ENCODE measurements at regions not wholly inside any gene's neighbourhood (a gene's known extent, or its start where the extent isn't known, plus 50 kb on each side); places are given as distances from the start of the nearest gene placed in this dataset.
A peak's percentile ranks its signal among the peaks of the same experiment; 100 is the strongest.

DNA sequence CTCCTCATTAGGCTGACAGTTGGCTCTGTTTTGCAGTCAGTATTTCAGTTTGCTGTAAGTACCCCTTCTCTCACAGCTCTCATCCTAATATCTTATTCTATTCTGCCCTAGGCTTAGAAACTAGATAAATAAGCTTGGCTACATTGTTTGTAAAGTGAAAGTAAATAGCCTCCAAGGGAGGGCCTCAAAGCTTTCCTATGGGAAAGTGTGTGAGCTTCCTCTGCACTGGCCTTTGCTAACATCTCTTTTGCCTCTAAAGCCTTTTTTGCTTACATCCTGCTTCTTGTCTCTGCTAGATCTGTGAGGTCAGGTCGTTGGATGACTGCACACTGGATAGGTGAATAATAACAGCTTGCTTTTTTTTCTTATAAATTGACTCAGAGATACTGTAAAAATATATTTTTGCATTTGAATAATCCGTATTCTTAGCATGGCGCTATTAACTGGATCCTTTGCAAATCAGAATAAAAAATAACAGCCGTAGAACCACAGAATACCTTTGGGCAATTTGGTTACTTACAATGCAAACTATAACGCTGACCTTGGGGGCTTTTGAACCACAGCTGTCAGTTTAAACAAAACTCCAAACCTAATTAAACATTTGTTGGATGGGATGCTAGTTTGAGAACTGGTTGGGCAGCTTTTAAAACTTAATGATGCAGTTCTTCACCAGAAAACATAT lies 55.1 kb downstream of the TTC6 start:
- no peak overlapping the region for H3K4me3 Mint-ChIP-seq (ENCODE audit: unreplicated experiment)
- CTCF ChIA-PET = interaction anchor here (0.6 kb wide), 1 partner anchor 59 kb away, joined by 3 read pairs; no protein-coding TSS in a partner anchor
- H3K36me3 Mint-ChIP-seq (ENCODE audit: insufficient read depth, unreplicated experiment) = no peaks in the 10 kb centered on the region
- intact Hi-C loops (cut with micrococcal nuclease) = no loop called here
- no TSS peak for BruUV-seq (replicated peaks)
- H3K9me3 Mint-ChIP-seq (ENCODE audit: unreplicated experiment) = no peaks in the 10 kb centered on the region
- TF ChIP-seq, protein P1, sequence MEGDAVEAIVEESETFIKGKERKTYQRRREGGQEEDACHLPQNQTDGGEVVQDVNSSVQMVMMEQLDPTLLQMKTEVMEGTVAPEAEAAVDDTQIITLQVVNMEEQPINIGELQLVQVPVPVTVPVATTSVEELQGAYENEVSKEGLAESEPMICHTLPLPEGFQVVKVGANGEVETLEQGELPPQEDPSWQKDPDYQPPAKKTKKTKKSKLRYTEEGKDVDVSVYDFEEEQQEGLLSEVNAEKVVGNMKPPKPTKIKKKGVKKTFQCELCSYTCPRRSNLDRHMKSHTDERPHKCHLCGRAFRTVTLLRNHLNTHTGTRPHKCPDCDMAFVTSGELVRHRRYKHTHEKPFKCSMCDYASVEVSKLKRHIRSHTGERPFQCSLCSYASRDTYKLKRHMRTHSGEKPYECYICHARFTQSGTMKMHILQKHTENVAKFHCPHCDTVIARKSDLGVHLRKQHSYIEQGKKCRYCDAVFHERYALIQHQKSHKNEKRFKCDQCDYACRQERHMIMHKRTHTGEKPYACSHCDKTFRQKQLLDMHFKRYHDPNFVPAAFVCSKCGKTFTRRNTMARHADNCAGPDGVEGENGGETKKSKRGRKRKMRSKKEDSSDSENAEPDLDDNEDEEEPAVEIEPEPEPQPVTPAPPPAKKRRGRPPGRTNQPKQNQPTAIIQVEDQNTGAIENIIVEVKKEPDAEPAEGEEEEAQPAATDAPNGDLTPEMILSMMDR (IDR thresholded peaks at IDR 0.05; ENCODE audit: unreplicated experiment) = no peak
- POLR2A ChIA-PET = no interaction called here
- no peak for DNase-seq (ENCODE audit: unreplicated experiment)
- no peak overlapping the region for H3K27ac Mint-ChIP-seq (ENCODE audit: low read depth, unreplicated experiment)
- no peaks in the 10 kb centered on the region for H3K27me3 Mint-ChIP-seq (ENCODE audit: insufficient read depth, unreplicated experiment)
- H3K4me1 Mint-ChIP-seq (ENCODE audit: insufficient read depth, unreplicated experiment) = peaks cover 8% of the 10 kb centered on the region

DNA sequence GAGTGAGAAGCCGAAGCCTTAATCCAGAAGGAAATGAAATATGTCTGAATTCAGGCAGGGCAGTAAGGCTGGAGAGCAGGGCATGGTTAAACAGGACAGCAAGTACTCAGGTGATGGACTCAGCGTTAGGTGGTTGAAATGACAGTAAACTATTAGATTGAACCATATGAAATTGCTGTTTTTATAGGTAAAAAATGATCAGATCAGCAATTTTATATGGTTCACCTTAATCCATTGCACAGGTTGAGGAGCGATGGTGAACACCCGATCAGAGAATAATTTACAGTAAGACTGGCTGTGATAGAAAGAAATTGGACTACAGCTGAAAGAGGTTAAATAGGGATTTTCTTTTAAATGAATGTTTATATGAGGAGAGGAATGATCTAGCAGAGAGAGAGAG lies 56.6 kb downstream of the TTC6 start:
- TF ChIP-seq, protein P1 (IDR thresholded peaks at IDR 0.05; ENCODE audit: unreplicated experiment) = no peak
- Mint-ChIP-seq H3K27ac (ENCODE audit: low read depth, unreplicated experiment) (no peak overlapping the region), H3K4me1 (ENCODE audit: insufficient read depth, unreplicated experiment) (peaks cover 10% of the 10 kb centered on the region), H3K4me3 (ENCODE audit: unreplicated experiment) (no peak overlapping the region), H3K27me3 (ENCODE audit: insufficient read depth, unreplicated experiment) (no peaks in the 10 kb centered on the region), H3K36me3 (ENCODE audit: insufficient read depth, unreplicated experiment) (no peaks in the 10 kb centered on the region), H3K9me3 (ENCODE audit: unreplicated experiment) (no peaks in the 10 kb centered on the region)
- ChIA-PET CTCF (no interaction called here), POLR2A (no interaction called here)
- DNase-seq (ENCODE audit: unreplicated experiment) = no peak
- intact Hi-C loops (cut with micrococcal nuclease) = no loop called here
- no TSS peak for BruUV-seq (replicated peaks)

DNA sequence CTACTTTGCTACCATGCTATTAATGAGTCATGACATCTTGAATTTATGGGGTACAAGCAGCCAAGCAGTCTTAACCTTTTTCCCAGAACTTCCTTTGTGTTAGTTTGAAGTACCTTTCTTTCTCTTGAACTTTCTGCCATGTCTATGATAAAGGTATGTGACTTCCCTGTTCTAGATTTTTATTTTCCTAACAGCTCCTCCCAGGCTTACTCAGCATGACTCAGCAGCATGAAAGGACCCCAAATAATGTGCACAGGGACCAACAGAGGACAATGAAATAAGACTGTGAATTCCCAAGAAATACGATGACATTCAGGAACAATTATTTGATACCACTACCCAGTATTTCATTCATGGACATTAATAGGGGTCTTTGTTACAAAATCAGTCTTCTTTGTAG lies 60.0 kb downstream of the TTC6 start:
- Mint-ChIP-seq H3K27me3 (ENCODE audit: insufficient read depth, unreplicated experiment) (no peaks in the 10 kb centered on the region), H3K4me1 (ENCODE audit: insufficient read depth, unreplicated experiment) (peaks cover 16% of the 10 kb centered on the region), H3K9me3 (ENCODE audit: unreplicated experiment) (no peaks in the 10 kb centered on the region), H3K36me3 (ENCODE audit: insufficient read depth, unreplicated experiment) (no peaks in the 10 kb centered on the region), H3K27ac (ENCODE audit: low read depth, unreplicated experiment) (peak overlapping the region; percentile 59), H3K4me3 (ENCODE audit: unreplicated experiment) (no peak overlapping the region)
- BruUV-seq (replicated peaks) = no TSS peak
- peak; percentile 21 for DNase-seq (ENCODE audit: unreplicated experiment)
- intact Hi-C loops (cut with micrococcal nuclease) = no loop called here
- TF ChIP-seq, protein P1 (IDR thresholded peaks at IDR 0.05; ENCODE audit: unreplicated experiment) = no peak
- POLR2A ChIA-PET = interaction anchor here (0.6 to 0.7 kb wide), 2 partner anchors 18 to 284 kb away, joined by 3 to 5 read pairs; no protein-coding TSS in a partner anchor
- CTCF ChIA-PET = interaction anchor here (0.7 to 1.5 kb wide), 2 partner anchors 12 to 109 kb away, joined by 3 read pairs; no protein-coding TSS in a partner anchor

DNA sequence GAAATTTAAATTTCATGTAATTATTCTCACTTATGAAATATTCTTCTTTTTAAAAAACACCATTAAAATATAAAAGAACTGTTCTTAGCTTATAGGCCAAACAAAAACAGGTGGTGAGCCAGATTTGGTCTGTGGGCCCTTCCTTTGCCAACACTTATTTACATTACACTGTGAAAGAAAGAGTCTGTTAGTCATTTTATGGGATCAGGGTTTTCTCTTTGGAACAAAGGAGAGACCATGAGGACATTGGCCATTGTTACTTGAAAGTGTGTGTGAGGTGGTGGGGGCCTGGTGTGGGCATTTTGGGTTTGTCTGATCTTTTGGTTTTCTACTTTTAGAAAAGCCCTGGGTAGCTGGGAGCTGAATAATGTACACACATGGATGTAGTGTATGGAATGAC lies 62.7 kb downstream of the TTC6 start:
- H3K4me3 Mint-ChIP-seq (ENCODE audit: unreplicated experiment) = no peak overlapping the region
- TF ChIP-seq, protein P1 (IDR thresholded peaks at IDR 0.05; ENCODE audit: unreplicated experiment) = no peak
- H3K9me3 Mint-ChIP-seq (ENCODE audit: unreplicated experiment) = no peaks in the 10 kb centered on the region

More for the DNA sequence above, 62.7 kb downstream of the TTC6 start:
- ChIA-PET CTCF (interaction anchor here (0.7 kb wide), 1 partner anchor 744 kb away, joined by 3 read pairs; no protein-coding TSS in a partner anchor), POLR2A (no interaction called here)
- no peaks in the 10 kb centered on the region for H3K36me3 Mint-ChIP-seq (ENCODE audit: insufficient read depth, unreplicated experiment)
- H3K4me1 Mint-ChIP-seq (ENCODE audit: insufficient read depth, unreplicated experiment) = peaks cover 16% of the 10 kb centered on the region
- no peak for DNase-seq (ENCODE audit: unreplicated experiment)
- no peak overlapping the region for H3K27ac Mint-ChIP-seq (ENCODE audit: low read depth, unreplicated experiment)
- H3K27me3 Mint-ChIP-seq (ENCODE audit: insufficient read depth, unreplicated experiment) = no peaks in the 10 kb centered on the region
- no TSS peak for BruUV-seq (replicated peaks)
- intact Hi-C loops (cut with micrococcal nuclease) = no loop called here
